PC-9 (cell line): ENCODE measurements at regions not wholly inside any gene's neighbourhood (a gene's known extent, or its start where the extent isn't known, plus 50 kb on each side); places are given as distances from the start of the nearest gene placed in this dataset.
"Not testable (repeated sequence)": the region's sequence is repeated elsewhere in the genome, so short reads cannot be mapped to it uniquely, and the experiment has no call there.

ENCODE experiments used
- BruUV-seq: library from RNA; stranded (reverse); fragments of 400-500 nt; replicated peaks from 2 replicates; lab custom pipeline; 2021; lab: Mats Ljungman, UMichigan
- CTCF ChIA-PET: fragments of 300-600 bp; sonication (Branson Sonifier 250); formaldehyde crosslinking; loops from one replicate; lab custom pipeline; 2022; ENCODE audit warnings: antibody characterized with exemption; lab: Charles Lee
- POLR2A ChIA-PET: fragments of 300-600 bp; sonication (Branson Sonifier 250); formaldehyde crosslinking; loops from one replicate; lab custom pipeline; 2022; ENCODE audit warnings: antibody characterized with exemption; ENCODE audit not compliant: unreplicated experiment; lab: Charles Lee
- DNase-seq, 2 experiments: peaks; one replicate each; pipeline versions ENCODE4 v3.0.0 to v3.0.0-alpha.2; 2015 to 2022; ENCODE audit warnings: mixed read lengths in 1 of 2
- H2AFZ ChIP-seq: fragments of 200-600 bp; sonication (generic); 2 replicates; pipeline ENCODE4 v1.8.1; 2017; ENCODE audit warnings: antibody characterized with exemption
- H3F3A ChIP-seq: fragments of 200-600 bp; sonication (generic); 2 replicates; pipeline ENCODE4 v1.8.1; 2017; ENCODE audit warnings: antibody characterized with exemption, mild to moderate bottlenecking, low read depth; ENCODE audit not compliant: insufficient read depth
- H3K27ac ChIP-seq: fragments of 200-600 bp; sonication (generic); 2 replicates; pipeline ENCODE4 v1.6.1; 2016; ENCODE audit warnings: mixed run types
- H3K27me3 ChIP-seq: fragments of 200-600 bp; sonication (generic); 2 replicates; pipeline ENCODE4 v1.6.1; 2016; ENCODE audit warnings: low read depth, mixed run types; ENCODE audit not compliant: insufficient read depth
- H3K36me3 ChIP-seq: fragments of 200-600 bp; sonication (generic); 2 replicates; pipeline ENCODE4 v1.6.1; 2016; ENCODE audit warnings: low read depth, mixed run types
- H3K4me1 ChIP-seq: fragments of 200-600 bp; sonication (generic); replicated peaks from 2 replicates; pipeline ENCODE4 v1.6.1; 2016; ENCODE audit warnings: mixed run types; ENCODE audit not compliant: insufficient read depth
- H3K4me2 ChIP-seq: fragments of 200-600 bp; sonication (generic); 2 replicates; pipeline ENCODE4 v1.6.1; 2017; ENCODE audit warnings: mixed run types
- H3K4me3 ChIP-seq: fragments of 200-600 bp; sonication (generic); 2 replicates; pipeline ENCODE4 v1.6.1; 2016; ENCODE audit warnings: mixed run types
- H3K79me2 ChIP-seq: fragments of 200-600 bp; sonication (generic); 2 replicates; pipeline ENCODE4 v1.6.1; 2017; ENCODE audit warnings: low read depth, mixed run types
- H3K9me2 ChIP-seq: fragments of 200-600 bp; sonication (generic); 2 replicates; pipeline ENCODE4 v1.8.1; 2017; ENCODE audit warnings: mild to moderate bottlenecking; ENCODE audit not compliant: insufficient read depth
- H3K9me3 ChIP-seq: fragments of 200-600 bp; sonication (generic); 2 replicates; pipeline ENCODE4 v1.8.1; 2016; ENCODE audit warnings: low read depth; ENCODE audit not compliant: insufficient read depth
- H4K20me1 ChIP-seq: fragments of 200-600 bp; sonication (generic); 2 replicates; pipeline ENCODE4 v1.8.1; 2017; ENCODE audit not compliant: insufficient read depth
- EZH2 ChIP-seq: fragments of 200-600 bp; sonication (generic); IDR thresholded peaks from 2 replicates; pipeline ENCODE4 v1.8.0; 2017; ENCODE audit warnings: antibody characterized with exemption, low read depth
- intact Hi-C: fragments of 100-400 bp; cut with micrococcal nuclease; formaldehyde crosslinking; loops from one replicate; pipeline ENCODE4 v1.10.0; 2022; ENCODE audit not compliant: unreplicated experiment
- TF ChIP-seq, protein P1 (sequence below): fragments of 200-600 bp; sonication (generic); conservative IDR thresholded peaks from 2 replicates; pipeline ENCODE4 v1.6.1; 2017; ENCODE audit warnings: mixed run types, antibody characterized with exemption, mild to moderate bottlenecking, moderate library complexity

DNA sequence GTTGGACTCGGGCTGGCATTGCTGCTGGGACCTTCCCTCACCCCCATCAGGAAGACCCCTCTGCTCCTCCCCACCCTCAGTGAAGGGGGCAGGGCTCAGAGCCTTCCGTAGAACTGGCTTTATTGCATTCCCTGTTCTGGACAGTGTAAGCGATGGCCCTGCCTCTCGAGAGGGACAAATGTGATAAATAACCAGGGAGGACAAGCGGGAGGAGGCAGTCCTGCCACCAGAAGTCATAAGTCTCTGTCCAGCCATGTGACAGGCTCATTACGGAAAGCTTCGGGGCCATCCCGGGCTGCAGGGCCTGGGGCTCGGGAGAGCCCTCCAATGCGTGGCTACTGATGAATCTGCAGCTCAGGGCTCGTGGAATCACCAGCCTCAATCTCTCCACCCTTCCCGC, 58.5 kb upstream of the MDGA1 start:
- intact Hi-C loops = no loop called here
- H3F3A ChIP-seq = no peaks in the 10 kb centered on the region
- no peaks in the 10 kb centered on the region for H3K9me2 ChIP-seq
- CTCF ChIA-PET = no interaction called here
- H3K27me3 ChIP-seq = no peaks in the 10 kb centered on the region; the same call in 1 of the 2 replicates
- no peaks in the 10 kb centered on the region for H3K79me2 ChIP-seq
- H3K9me3 ChIP-seq = no peaks in the 10 kb centered on the region
- TF ChIP-seq, protein P1, sequence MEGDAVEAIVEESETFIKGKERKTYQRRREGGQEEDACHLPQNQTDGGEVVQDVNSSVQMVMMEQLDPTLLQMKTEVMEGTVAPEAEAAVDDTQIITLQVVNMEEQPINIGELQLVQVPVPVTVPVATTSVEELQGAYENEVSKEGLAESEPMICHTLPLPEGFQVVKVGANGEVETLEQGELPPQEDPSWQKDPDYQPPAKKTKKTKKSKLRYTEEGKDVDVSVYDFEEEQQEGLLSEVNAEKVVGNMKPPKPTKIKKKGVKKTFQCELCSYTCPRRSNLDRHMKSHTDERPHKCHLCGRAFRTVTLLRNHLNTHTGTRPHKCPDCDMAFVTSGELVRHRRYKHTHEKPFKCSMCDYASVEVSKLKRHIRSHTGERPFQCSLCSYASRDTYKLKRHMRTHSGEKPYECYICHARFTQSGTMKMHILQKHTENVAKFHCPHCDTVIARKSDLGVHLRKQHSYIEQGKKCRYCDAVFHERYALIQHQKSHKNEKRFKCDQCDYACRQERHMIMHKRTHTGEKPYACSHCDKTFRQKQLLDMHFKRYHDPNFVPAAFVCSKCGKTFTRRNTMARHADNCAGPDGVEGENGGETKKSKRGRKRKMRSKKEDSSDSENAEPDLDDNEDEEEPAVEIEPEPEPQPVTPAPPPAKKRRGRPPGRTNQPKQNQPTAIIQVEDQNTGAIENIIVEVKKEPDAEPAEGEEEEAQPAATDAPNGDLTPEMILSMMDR = no peak
- TF ChIP-seq EZH2 = no peak
- H3K4me1 ChIP-seq = no peaks in the 10 kb centered on the region
- no peak overlapping the region for H3K27ac ChIP-seq
- DNase-seq = no peak
- no TSS peak for BruUV-seq
- H3K4me2 ChIP-seq = no peak overlapping the region
- POLR2A ChIA-PET = no interaction called here
- no peaks in the 10 kb centered on the region for H4K20me1 ChIP-seq
- no peak overlapping the region for H3K4me3 ChIP-seq
- no peak overlapping the region for H2AFZ ChIP-seq
- no peaks in the 10 kb centered on the region for H3K36me3 ChIP-seq

DNA sequence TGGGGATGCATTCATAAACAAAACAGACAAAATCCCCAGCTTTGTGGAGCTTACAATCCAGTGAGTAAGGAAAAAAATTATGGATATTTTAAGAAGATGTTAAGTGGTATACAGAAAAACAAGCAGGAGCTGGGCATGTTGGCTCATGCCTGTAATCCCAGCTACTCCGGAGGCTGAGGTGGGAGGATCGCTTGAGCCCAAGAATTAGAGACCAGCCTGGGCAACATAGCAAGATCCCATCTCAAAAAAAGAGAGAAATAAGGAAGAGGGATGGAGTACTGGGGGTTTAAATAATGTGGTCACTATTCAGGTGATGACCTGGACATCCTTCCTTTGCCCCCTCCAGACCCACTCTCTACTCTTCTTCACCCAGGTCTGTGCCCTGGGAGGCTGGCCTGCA, 55.0 kb upstream of the MDGA1 start:
- BruUV-seq = no TSS peak
- Histone ChIP-seq H3K79me2 (no peaks in the 10 kb centered on the region), H3K27ac (no peak overlapping the region), H3K9me2 (no peaks in the 10 kb centered on the region), H3K27me3 (no peaks in the 10 kb centered on the region), H4K20me1 (no peaks in the 10 kb centered on the region), H3K4me2 (no peak overlapping the region), H3K36me3 (no peaks in the 10 kb centered on the region), H2AFZ (no peak overlapping the region), H3F3A (no peaks in the 10 kb centered on the region), H3K4me1 (no peaks in the 10 kb centered on the region), H3K4me3 (no peak overlapping the region), H3K9me3 (no peaks in the 10 kb centered on the region)
- TF ChIP-seq, protein P1 = no peak
- TF ChIP-seq EZH2 = no peak
- intact Hi-C loops = no loop called here
- DNase-seq = no peak
- ChIA-PET CTCF (no interaction called here), POLR2A (no interaction called here)

DNA sequence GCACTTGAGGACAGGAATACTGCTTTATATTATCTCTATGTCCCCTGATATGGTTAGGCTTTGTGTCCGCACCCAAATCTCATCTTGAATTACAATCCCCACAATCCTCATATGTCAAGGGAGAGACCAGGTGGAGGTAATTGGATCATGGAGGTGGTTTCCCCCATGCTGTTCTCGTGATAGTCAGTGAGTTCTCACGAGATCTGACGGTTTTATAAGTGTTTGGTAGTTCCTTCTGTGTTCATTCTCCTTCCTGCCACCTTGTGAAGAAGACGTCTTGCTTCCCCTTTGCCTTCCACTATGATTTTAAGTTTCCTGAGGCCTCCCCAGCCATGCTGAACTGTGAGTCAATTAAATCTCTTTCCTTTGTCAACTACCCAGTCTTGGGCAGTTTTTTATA, 51.7 kb upstream of the MDGA1 start:
- H3K27ac ChIP-seq, H3F3A ChIP-seq, H3K4me1 ChIP-seq, H3K4me2 ChIP-seq, BruUV-seq, H3K36me3 ChIP-seq, DNase-seq, H3K9me3 ChIP-seq, H3K27me3 ChIP-seq, H4K20me1 ChIP-seq, H3K9me2 ChIP-seq, H2AFZ ChIP-seq, H3K79me2 ChIP-seq, intact Hi-C loops, H3K4me3 ChIP-seq: not testable (repeated sequence)
- ChIA-PET CTCF (interaction anchor here (0.7 kb wide), 1 partner anchor 543 kb away, joined by 3 read pairs; no protein-coding TSS in a partner anchor), POLR2A (interaction anchor here (0.5 kb wide), 1 partner anchor 613 kb away, joined by 6 read pairs; no protein-coding TSS in a partner anchor)

DNA sequence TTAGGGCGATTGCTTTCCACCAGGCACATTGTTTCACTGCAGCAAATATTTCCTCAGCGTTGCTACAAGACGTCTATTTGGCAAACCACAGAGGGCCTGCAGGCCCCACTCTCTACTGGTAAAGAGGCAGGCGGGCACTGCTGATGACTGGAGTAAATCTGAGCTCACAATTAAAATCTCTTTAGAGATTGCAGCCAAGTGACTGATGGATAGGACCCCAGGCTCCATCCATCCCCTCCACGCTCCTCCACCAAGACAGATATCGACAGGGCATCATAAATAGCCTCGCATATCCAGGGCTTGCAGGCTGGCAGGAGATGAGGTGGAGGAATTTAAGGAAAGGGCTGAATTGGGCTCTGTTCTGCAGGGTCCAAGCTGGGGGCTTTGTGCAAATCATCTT, 50.4 kb upstream of the MDGA1 start:
- TF ChIP-seq EZH2 = no peak
- TF ChIP-seq, protein P1 = no peak
- no peaks in the 10 kb centered on the region; the same call in 1 of the 2 replicates for H3K27me3 ChIP-seq
- no peak for DNase-seq
- H3K27ac ChIP-seq = no peak overlapping the region
- no peaks in the 10 kb centered on the region for H3K9me2 ChIP-seq
- H3K4me2 ChIP-seq = no peak overlapping the region
- intact Hi-C loops = no loop called here
- H3K79me2 ChIP-seq = no peaks in the 10 kb centered on the region
- ChIA-PET POLR2A (no interaction called here), CTCF (no interaction called here)
- no peaks in the 10 kb centered on the region for H3F3A ChIP-seq
- H2AFZ ChIP-seq = no peak overlapping the region
- BruUV-seq = no TSS peak
- H3K4me3 ChIP-seq = no peak overlapping the region
- no peaks in the 10 kb centered on the region for H3K36me3 ChIP-seq
- no peaks in the 10 kb centered on the region for H3K9me3 ChIP-seq
- H3K4me1 ChIP-seq = no peaks in the 10 kb centered on the region
- no peaks in the 10 kb centered on the region for H4K20me1 ChIP-seq
